ENCODE measurements at regions not wholly inside any gene's neighbourhood (a gene's known extent, or its start where the extent isn't known, plus 50 kb on each side); places are given as distances from the start of the nearest gene placed in this dataset.

GRCh38 chr4:64497491-64497890, 88.2 kb upstream of the TECRL start:
- no peak for TF ChIP-seq CTCF (IDR thresholded peaks at IDR 0.05)
- TF ChIP-seq REST (IDR thresholded peaks at IDR 0.05; ENCODE audit: insufficient read depth in 1 of 2, low read depth in 2 of 2, low read length in 1 of 2): no peak
- TF ChIP-seq POLR2AphosphoS5 (IDR thresholded peaks at IDR 0.05; ENCODE audit: low read depth, low read length): no peak

Measured in Panc1 (cell line).